ENCODE measurements at regions not wholly inside any gene's neighbourhood (a gene's known extent, or its start where the extent isn't known, plus 50 kb on each side); places are given as distances from the start of the nearest gene placed in this dataset.

DNA sequence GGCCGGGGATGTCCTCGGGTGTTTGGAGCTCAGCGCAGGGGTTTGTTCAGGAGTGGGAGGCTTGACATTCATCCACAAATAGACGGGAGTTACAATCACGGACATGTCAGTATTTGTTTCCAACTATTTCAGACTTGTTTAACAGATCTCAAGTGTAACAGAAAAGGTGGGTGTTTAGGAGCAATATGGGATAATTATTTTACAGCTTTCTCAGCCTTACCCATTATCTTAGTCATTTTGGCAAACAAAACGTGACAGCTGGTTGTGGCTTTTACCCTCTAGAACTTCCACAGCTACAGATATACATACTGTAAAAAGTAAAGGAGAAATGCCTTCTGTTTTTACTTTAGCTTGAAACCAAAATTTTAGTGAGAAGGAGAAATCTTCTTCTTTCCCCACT is 178.7 kb upstream of the TMEM45B start:
- ChIA-PET POLR2A (no interaction called here), CTCF (interaction anchor here (0.9 kb wide), 1 partner anchor 58 kb away, joined by 3 read pairs; no protein-coding TSS in a partner anchor)
- DNase-seq (ENCODE audit: low read depth), result no peak
- Histone ChIP-seq H3K4me3 (ENCODE audit: low read depth, low read length) (no peak overlapping the region), H3K36me3 (ENCODE audit: control insufficient read depth, insufficient read depth, low read length) (no peaks in the 10 kb centered on the region), H3K27me3 (ENCODE audit: control insufficient read depth, insufficient read depth, low read length) (no peaks in the 10 kb centered on the region)
- TF ChIP-seq, protein P1, sequence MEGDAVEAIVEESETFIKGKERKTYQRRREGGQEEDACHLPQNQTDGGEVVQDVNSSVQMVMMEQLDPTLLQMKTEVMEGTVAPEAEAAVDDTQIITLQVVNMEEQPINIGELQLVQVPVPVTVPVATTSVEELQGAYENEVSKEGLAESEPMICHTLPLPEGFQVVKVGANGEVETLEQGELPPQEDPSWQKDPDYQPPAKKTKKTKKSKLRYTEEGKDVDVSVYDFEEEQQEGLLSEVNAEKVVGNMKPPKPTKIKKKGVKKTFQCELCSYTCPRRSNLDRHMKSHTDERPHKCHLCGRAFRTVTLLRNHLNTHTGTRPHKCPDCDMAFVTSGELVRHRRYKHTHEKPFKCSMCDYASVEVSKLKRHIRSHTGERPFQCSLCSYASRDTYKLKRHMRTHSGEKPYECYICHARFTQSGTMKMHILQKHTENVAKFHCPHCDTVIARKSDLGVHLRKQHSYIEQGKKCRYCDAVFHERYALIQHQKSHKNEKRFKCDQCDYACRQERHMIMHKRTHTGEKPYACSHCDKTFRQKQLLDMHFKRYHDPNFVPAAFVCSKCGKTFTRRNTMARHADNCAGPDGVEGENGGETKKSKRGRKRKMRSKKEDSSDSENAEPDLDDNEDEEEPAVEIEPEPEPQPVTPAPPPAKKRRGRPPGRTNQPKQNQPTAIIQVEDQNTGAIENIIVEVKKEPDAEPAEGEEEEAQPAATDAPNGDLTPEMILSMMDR (IDR thresholded peaks at IDR 0.05; ENCODE audit: insufficient read depth, low read depth, low read length), result no peak

DNA sequence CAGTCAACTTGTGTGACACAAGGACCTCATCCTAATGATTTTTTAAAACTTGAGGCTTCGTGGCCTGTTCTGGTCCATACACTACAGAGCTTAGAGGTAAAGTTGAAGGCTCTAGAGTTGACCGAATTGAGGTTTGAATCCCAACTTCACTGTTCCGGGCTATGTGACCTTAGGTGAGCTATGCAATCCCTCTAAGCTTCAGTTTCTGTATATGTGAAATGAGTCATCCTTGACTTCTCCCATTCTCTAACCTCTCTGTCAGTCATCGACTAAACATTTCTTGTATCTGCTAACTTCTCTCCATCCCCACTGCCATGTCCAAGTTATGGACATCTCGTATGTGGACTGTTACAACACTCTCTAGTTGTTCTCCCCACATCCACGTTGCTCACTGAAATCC is 178.2 kb upstream of the TMEM45B start:
- Histone ChIP-seq H3K4me3 (ENCODE audit: low read depth, low read length) (no peak overlapping the region), H3K27me3 (ENCODE audit: control insufficient read depth, insufficient read depth, low read length) (no peaks in the 10 kb centered on the region), H3K36me3 (ENCODE audit: control insufficient read depth, insufficient read depth, low read length) (no peaks in the 10 kb centered on the region)
- ChIA-PET CTCF (interaction anchor here (0.9 kb wide), 1 partner anchor 58 kb away, joined by 3 read pairs; no protein-coding TSS in a partner anchor), POLR2A (no interaction called here)
- TF ChIP-seq, protein P1 (IDR thresholded peaks at IDR 0.05; ENCODE audit: insufficient read depth, low read depth, low read length), result no peak
- DNase-seq (ENCODE audit: low read depth), result no peak

DNA sequence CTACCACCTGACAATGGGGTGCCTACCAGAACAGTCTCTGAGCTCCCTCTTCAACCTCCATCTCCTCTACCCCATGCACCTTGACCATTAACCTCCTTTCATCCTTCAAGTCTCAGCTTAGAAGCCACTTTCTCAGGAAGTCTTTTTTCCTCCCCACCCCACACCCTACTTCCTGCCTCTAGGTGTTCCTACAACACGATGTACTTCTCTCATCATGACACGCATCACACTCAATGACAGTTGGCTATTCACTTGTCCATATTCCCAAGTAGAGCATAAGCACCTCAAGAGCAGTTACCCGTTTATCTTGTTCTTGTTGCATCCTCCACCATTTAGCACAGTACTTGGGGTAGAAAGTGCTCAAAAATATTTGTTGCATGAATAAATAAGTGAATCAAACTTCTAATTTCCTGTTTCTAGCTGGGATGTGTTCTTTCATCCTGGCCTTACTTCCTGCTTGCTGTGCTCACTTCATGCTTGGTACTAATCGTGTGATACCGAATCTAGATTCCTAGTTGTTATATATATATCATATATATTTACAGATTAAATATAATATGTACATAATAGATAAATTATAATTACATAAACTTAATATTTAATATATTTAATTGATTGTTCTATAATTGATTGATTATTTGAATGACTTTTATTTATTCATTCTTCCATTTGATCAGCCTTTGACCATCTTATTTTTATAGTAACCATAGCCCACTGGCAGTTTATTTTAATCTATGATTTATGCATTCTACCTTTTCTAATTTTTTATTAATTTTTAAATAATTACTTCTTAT is 177.5 kb upstream of the TMEM45B start:
- no peaks in the 10 kb centered on the region for H3K27me3 ChIP-seq (ENCODE audit: control insufficient read depth, insufficient read depth, low read length)
- no peaks in the 10 kb centered on the region for H3K36me3 ChIP-seq (ENCODE audit: control insufficient read depth, insufficient read depth, low read length)
- TF ChIP-seq, protein P1 (IDR thresholded peaks at IDR 0.05; ENCODE audit: insufficient read depth, low read depth, low read length), result no peak
- CTCF ChIA-PET, result interaction anchor here (1.3 kb wide), 1 partner anchor 15 kb away, joined by 3 read pairs; no protein-coding TSS in a partner anchor
- DNase-seq (ENCODE audit: low read depth), result no peak
- POLR2A ChIA-PET, result no interaction called here
- no peak overlapping the region for H3K4me3 ChIP-seq (ENCODE audit: low read depth, low read length)

DNA sequence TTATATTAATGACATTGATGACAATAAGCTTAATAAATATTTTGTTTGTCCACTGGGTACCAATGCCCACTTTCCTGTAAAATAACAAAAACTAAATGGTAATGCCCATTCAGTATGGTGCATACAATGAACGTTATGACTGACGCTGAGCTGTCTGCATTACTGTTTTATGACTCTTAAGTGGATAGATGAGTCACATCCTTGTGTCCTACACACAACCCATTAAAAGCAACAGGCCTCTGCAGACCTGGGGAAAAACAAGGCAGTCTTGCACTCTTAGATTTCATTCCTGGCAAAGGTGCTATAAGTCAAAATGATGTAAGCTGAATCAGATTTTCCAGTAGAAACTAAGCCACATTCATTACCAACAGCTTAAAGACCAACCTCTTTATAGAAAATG is 176.3 kb upstream of the TMEM45B start:
- CTCF ChIA-PET, result interaction anchor here (1.3 kb wide), 1 partner anchor 14 kb away, joined by 3 read pairs; no protein-coding TSS in a partner anchor
- Histone ChIP-seq H3K36me3 (ENCODE audit: control insufficient read depth, insufficient read depth, low read length) (no peaks in the 10 kb centered on the region), H3K4me3 (ENCODE audit: low read depth, low read length) (no peak overlapping the region), H3K27me3 (ENCODE audit: control insufficient read depth, insufficient read depth, low read length) (no peaks in the 10 kb centered on the region)
- DNase-seq (ENCODE audit: low read depth), result peak; percentile 76
- POLR2A ChIA-PET, result no interaction called here
- TF ChIP-seq, protein P1 (IDR thresholded peaks at IDR 0.05; ENCODE audit: insufficient read depth, low read depth, low read length), result no peak

DNA sequence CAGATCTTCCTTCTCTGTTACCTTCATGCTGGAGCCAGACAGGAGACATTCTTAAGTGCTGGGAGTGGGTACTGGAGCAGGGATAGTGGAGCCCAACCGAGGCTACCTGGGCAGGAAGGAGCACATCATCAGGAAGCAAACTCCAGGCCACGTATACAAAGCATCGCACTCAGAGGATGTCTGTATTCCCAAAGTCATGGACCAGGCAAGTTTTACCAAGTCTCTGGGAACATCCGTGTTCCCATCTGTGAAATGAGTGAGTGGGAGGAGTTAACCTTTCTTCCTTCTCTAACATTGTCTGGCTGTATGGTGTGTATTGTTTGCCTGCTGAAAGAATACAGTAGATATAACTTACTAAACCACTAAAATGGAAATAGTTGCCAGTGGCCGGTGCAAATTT is 175.0 kb upstream of the TMEM45B start:
- TF ChIP-seq, protein P1 (IDR thresholded peaks at IDR 0.05; ENCODE audit: insufficient read depth, low read depth, low read length), result no peak
- H3K27me3 ChIP-seq (ENCODE audit: control insufficient read depth, insufficient read depth, low read length), result no peaks in the 10 kb centered on the region
- H3K4me3 ChIP-seq (ENCODE audit: low read depth, low read length), result no peak overlapping the region
- ChIA-PET CTCF (no interaction called here), POLR2A (no interaction called here)
- DNase-seq (ENCODE audit: low read depth), result no peak
- no peaks in the 10 kb centered on the region for H3K36me3 ChIP-seq (ENCODE audit: control insufficient read depth, insufficient read depth, low read length)

Data from BJ (cell line).